Esophagus squamous epithelium (tissue), 4 donors: ENCODE measurements at regions not wholly inside any gene's neighbourhood (a gene's known extent, or its start where the extent isn't known, plus 50 kb on each side); places are given as distances from the start of the nearest gene placed in this dataset.

ENCODE experiments used
- POLR2A ChIP-seq, 4 donors: fragments of 450-650 bp; IDR thresholded peaks; one replicate each; pipeline ENCODE4 v1.6.1; 2017; ENCODE audit warnings: antibody characterized with exemption in 4 of 4, mild to moderate bottlenecking in 4 of 4, moderate library complexity in 3 of 4
- TF ChIP-seq, protein P1 (sequence below), 6 experiments: fragments of 450-650 bp in 4 of 6; fragments of 200-600 bp in 2 of 6; sonication (generic) in 2 of 6; IDR thresholded peaks; one replicate each; pipeline ENCODE4 v1.5.1; 2016 to 2019; ENCODE audit warnings: antibody characterized with exemption in 6 of 6, mild to moderate bottlenecking in 4 of 6, moderate library complexity in 4 of 6

DNA sequence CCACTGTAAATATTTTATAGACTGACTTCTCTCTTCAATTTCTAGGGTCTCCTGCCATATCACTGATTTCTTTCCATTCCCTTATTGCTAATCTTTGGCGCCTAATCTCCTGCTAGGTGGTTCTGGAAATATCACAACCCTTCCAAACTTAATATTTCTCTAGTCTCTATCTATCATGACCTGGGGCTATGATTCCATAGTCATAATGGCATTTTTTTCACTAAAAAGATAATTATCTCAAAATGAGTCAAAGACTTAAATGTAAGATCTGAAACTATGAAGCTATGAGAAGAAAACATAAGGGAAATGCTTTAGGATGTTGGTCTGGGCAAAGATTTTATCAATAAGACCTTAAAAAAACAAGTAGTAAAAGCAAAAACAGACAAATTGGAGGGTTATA is 74.2 kb downstream of the LEPR start:
- TF ChIP-seq, protein P1, sequence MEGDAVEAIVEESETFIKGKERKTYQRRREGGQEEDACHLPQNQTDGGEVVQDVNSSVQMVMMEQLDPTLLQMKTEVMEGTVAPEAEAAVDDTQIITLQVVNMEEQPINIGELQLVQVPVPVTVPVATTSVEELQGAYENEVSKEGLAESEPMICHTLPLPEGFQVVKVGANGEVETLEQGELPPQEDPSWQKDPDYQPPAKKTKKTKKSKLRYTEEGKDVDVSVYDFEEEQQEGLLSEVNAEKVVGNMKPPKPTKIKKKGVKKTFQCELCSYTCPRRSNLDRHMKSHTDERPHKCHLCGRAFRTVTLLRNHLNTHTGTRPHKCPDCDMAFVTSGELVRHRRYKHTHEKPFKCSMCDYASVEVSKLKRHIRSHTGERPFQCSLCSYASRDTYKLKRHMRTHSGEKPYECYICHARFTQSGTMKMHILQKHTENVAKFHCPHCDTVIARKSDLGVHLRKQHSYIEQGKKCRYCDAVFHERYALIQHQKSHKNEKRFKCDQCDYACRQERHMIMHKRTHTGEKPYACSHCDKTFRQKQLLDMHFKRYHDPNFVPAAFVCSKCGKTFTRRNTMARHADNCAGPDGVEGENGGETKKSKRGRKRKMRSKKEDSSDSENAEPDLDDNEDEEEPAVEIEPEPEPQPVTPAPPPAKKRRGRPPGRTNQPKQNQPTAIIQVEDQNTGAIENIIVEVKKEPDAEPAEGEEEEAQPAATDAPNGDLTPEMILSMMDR (IDR thresholded peaks at IDR 0.05): no peak
- TF ChIP-seq POLR2A (IDR thresholded peaks at IDR 0.05): no peak
